ENCODE measurements at regions not wholly inside any gene's neighbourhood (a gene's known extent, or its start where the extent isn't known, plus 50 kb on each side); places are given as distances from the start of the nearest gene placed in this dataset.

DNA sequence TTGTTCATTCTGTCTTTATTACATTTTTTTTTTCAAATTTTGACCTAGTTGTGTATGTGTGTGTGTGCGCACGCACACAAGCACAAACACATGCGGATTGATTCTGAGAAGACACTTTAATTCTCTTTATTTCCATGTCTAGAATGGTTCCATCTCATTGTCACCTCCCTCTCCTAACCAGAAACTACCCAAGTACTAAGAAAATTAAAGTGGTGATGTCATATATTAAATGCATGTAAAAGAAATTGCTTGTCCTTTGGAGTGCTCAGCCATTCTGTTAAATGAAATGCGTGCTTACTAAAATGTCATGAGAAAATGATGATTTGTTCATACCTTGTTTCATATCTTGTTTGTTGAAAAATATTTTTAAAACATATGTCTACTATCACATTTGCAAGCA is 1297.0 kb upstream of the TENM3 start:
- no peak for FAIRE-seq
- TF ChIP-seq POLR2A (IDR thresholded peaks at IDR 0.05; ENCODE audit: low read depth, low read length), result no peak

DNA sequence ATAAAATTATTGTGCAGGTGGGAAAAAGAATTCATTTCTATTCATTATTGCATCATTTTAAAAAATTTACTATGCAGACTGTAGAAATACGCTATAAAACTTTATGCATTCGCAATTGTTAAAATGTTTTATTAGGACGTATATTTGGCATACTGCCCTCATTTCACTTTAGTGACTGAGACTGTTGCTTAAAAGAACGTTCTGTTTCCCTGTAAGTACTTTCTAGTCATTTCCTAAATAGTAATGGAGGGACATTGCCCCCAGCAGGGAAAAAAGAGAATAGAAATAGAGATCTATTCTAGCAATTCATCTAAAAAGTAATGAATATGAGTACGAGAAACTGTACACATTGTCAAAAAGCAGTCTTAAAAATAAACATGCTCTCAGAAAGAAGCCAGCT is 1295.8 kb upstream of the TENM3 start:
- no peak for TF ChIP-seq POLR2A (IDR thresholded peaks at IDR 0.05; ENCODE audit: low read depth, low read length)
- DNase-seq (ENCODE audit: insufficient read length, low spot score), result no peak
- no peak for FAIRE-seq

More for the DNA sequence above, 1297.0 kb upstream of the TENM3 start:
- DNase-seq (ENCODE audit: insufficient read length, low spot score), result no peak

- no peak for TF ChIP-seq POLR2A (IDR thresholded peaks at IDR 0.05; ENCODE audit: low read depth, low read length)
- DNase-seq (ENCODE audit: insufficient read length, low spot score) (no peak), FAIRE-seq (no peak)
Measured at GRCh38 chr4:180949424-180950213, 1293.6 kb upstream of the TENM3 start.

DNA sequence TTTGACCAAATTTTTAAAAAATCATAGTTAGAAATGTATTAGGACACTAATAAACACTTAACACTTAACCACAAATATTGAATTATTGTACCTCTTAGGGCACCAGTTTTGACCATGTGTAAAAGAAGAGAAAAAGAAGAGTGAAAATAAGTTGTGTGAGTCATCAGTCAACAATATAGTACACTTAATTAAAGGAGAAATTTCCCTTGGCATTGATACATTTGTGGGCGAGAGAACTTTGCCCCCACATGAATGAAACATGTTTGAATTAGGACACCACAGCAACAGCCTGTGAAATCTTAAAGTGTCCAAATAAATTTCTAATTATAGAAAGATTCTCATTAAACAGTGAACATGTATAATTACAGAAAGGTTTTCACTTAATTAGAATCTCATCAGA is 1292.8 kb upstream of the TENM3 start:
- FAIRE-seq (no peak), DNase-seq (ENCODE audit: insufficient read length, low spot score) (no peak)
- TF ChIP-seq POLR2A (IDR thresholded peaks at IDR 0.05; ENCODE audit: low read depth, low read length), result no peak

GRCh38 chr4:180951312-180951711 is 1291.9 kb upstream of the TENM3 start:
- FAIRE-seq (no peak), DNase-seq (ENCODE audit: insufficient read length, low spot score) (no peak)

DNA sequence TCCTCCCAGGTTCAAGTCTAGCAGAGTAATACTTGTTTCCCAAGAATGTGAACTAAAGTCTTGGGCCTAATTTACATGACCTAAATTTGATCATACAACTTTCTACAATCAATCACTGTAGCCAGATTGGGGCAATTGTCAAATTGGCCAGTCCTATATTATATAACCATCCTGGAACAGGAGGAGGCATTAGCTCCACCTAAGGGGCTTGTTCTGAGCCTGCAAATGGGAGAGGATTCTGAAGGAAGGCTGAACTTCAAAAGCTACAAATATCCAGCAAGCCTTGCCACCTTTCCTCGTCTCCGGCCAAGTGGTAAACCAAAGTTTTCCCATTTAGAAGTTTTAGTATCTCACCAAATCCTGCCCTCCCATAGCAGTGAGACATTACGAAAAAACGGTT is 1289.6 kb upstream of the TENM3 start:
- no peak for TF ChIP-seq POLR2A (IDR thresholded peaks at IDR 0.05; ENCODE audit: low read depth, low read length)
- FAIRE-seq, result no peak
- DNase-seq (ENCODE audit: insufficient read length, low spot score), result no peak

More at GRCh38 chr4:180951312-180951711, 1291.9 kb upstream of the TENM3 start:
- TF ChIP-seq POLR2A (IDR thresholded peaks at IDR 0.05; ENCODE audit: low read depth, low read length), result no peak

DNA sequence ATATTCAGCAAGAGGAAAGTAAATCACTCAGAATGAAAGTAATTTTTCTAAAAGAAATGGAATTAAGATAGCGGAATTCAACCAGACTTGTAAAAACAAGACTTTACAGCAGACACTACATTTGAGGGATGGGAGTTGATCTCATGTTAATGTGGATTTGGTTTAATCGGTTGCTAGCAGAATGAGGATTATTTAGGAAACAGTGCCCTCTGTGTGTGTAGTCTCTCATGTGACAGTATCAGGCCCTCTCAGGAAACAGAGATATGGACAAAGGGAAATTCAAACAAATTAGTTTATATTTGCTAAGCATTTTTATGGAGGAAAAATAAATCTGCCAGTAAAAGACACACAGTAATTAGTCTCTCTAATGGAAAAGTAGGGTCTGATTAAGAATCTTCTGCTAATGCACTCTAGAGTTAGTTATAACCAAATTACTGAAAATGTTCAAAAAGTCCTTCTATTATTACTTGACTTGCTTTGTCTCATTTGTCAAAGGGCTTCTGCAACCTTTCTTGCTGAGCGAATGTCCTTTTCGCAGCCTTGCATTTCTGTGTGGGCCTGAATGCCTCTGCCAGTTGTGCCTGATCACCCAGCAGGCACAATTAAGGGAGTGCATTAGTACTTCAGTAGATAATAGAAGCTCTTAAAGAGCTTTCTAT is 1282.3 kb upstream of the TENM3 start:
- no peak for TF ChIP-seq POLR2A (IDR thresholded peaks at IDR 0.05; ENCODE audit: low read depth, low read length)
- DNase-seq (ENCODE audit: insufficient read length, low spot score) (no peak), FAIRE-seq (no peak)

- TF ChIP-seq POLR2A (IDR thresholded peaks at IDR 0.05; ENCODE audit: low read depth, low read length), result no peak
- no peak for FAIRE-seq
- DNase-seq (ENCODE audit: insufficient read length, low spot score), result no peak
Measured at GRCh38 chr4:180962268-180962667, 1280.9 kb upstream of the TENM3 start.

DNA sequence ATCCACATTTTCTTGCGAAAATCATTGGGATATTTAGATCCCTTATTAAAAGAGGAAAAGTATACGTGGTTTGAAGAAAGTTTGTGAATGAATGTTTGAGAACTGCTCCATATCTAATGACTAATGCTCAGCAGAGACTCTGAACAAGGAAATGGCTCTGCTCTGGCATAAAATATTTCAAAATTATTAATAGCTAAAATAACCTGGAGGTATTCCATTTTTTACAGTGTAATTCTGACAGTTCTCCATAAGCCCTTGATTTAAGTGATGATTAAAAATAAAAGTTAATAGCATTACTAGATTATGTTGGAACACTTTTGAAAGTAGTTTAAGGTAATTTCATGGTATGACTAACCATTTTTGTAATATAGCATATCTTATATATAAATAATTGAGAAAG is 1276.9 kb upstream of the TENM3 start:
- DNase-seq (ENCODE audit: insufficient read length, low spot score) (no peak), FAIRE-seq (no peak)
- TF ChIP-seq POLR2A (IDR thresholded peaks at IDR 0.05; ENCODE audit: low read depth, low read length), result no peak

DNA sequence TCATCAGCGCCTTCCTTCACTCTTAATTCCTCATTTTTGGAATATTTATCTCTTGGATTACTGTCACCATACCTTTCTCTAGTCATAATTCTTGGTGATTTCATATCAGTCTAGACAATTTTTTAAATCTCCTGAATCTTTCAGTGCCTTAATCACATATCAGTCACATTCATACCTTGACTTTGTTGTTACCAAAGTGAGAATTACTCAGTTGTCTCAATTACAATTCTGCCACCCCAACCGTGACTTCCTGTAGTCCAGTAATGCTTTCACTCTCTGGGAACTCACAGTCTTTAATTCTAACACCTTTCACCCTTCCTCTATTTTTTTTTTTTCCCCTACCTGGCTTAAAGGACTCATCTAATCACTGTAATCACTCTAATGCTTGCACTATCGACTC is 1275.3 kb upstream of the TENM3 start:
- no peak for FAIRE-seq
- TF ChIP-seq POLR2A (IDR thresholded peaks at IDR 0.05; ENCODE audit: low read depth, low read length), result no peak
- DNase-seq (ENCODE audit: insufficient read length, low spot score), result no peak

DNA sequence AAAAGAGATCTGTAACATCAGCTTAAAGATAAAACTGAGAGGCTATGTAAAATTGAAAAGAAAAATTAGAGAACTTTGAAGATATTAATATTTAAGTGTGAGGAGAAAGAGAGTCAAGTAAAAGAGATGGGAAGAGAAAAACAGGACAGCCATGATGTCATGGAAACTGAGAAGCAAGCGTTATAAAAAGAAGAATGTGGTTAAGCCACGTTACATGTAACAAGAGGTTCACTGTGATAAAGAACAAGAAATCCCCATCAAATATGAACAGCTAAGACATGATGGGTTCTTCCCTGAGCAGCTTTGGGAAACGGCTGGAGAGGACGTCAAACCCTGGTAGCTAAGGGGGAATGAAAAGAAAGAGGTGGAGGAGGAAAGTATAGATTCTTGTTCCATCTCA is 1269.3 kb upstream of the TENM3 start:
- FAIRE-seq (no peak), DNase-seq (ENCODE audit: insufficient read length, low spot score) (no peak)
- TF ChIP-seq POLR2A (IDR thresholded peaks at IDR 0.05; ENCODE audit: low read depth, low read length), result no peak

GRCh38 chr4:180990931-180991330 is 1252.3 kb upstream of the TENM3 start:
- FAIRE-seq, result no peak
- DNase-seq (ENCODE audit: insufficient read length, low spot score), result no peak
- no peak for TF ChIP-seq POLR2A (IDR thresholded peaks at IDR 0.05; ENCODE audit: low read depth, low read length)

DNA sequence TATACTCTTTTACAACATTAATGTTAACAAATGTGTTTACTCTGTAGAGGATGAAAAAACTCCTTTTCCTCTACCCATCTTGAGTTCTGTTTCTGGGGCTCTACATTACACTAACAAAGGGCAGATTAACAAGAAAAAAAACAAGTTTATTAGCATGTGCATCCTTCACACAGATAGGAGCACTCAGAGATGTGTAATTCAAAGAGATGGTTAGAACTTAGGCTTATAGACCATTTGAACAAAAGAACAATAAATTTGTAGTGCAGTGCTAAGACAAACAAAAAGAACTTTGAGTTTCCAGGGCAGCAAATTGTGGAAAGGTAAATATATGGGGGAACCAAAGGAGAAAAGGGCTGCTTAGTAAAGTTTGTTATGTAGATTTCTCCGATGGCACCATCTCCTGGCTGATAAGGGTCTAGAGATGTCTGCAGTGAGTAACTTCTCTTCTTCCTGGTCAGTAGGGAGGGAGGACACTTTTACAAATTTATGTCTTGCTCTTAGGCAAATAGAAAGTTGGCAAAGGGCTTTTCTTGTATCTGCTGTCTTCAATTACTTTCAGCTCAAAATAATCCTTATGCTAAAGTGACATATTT is 1249.9 kb upstream of the TENM3 start:
- FAIRE-seq (no peak), DNase-seq (ENCODE audit: insufficient read length, low spot score) (no peak)
- TF ChIP-seq POLR2A (IDR thresholded peaks at IDR 0.05; ENCODE audit: low read depth, low read length), result no peak

- DNase-seq (ENCODE audit: insufficient read length, low spot score) (no peak), FAIRE-seq (no peak)
- no peak for TF ChIP-seq POLR2A (IDR thresholded peaks at IDR 0.05; ENCODE audit: low read depth, low read length)
Measured at GRCh38 chr4:180994722-180995121, 1248.5 kb upstream of the TENM3 start.

GRCh38 chr4:180999217-180999616 is 1244.0 kb upstream of the TENM3 start:
- DNase-seq (ENCODE audit: insufficient read length, low spot score) (no peak), FAIRE-seq (no peak)
- no peak for TF ChIP-seq POLR2A (IDR thresholded peaks at IDR 0.05; ENCODE audit: low read depth, low read length)
